ENCODE measurements at regions not wholly inside any gene's neighbourhood (a gene's known extent, or its start where the extent isn't known, plus 50 kb on each side); places are given as distances from the start of the nearest gene placed in this dataset.

- DNase-seq (ENCODE audit: low read depth): no peak
- H3K4me3 ChIP-seq (ENCODE audit: control insufficient read depth, low read depth, low read length): no peak overlapping the region
- no peak for TF ChIP-seq CTCF (IDR thresholded peaks at IDR 0.05; ENCODE audit: control insufficient read depth, insufficient read depth, low read depth, low read length, missing control alignments)
These were observed 244.7 kb upstream of the SLC24A2 start for GRCh38 chr9:20033511-20033910.

- TF ChIP-seq CTCF (IDR thresholded peaks at IDR 0.05; ENCODE audit: control insufficient read depth, insufficient read depth, low read depth, low read length, missing control alignments): no peak
- DNase-seq (ENCODE audit: low read depth): no peak
- H3K4me3 ChIP-seq (ENCODE audit: control insufficient read depth, low read depth, low read length): no peak overlapping the region
These were observed 243.7 kb upstream of the SLC24A2 start for GRCh38 chr9:20032413-20033006.

GRCh38 chr9:20031836-20032235, 243.0 kb upstream of the SLC24A2 start:
- no peak for DNase-seq (ENCODE audit: low read depth)
- H3K4me3 ChIP-seq (ENCODE audit: control insufficient read depth, low read depth, low read length): no peak overlapping the region
- no peak for TF ChIP-seq CTCF (IDR thresholded peaks at IDR 0.05; ENCODE audit: control insufficient read depth, insufficient read depth, low read depth, low read length, missing control alignments)

- TF ChIP-seq CTCF (IDR thresholded peaks at IDR 0.05; ENCODE audit: control insufficient read depth, insufficient read depth, low read depth, low read length, missing control alignments): no peak
- no peak for DNase-seq (ENCODE audit: low read depth)
These were observed 241.8 kb upstream of the SLC24A2 start for GRCh38 chr9:20030671-20031070.

GRCh38 chr9:20030221-20030620, 241.4 kb upstream of the SLC24A2 start:
- DNase-seq (ENCODE audit: low read depth): no peak
- no peak for TF ChIP-seq CTCF (IDR thresholded peaks at IDR 0.05; ENCODE audit: control insufficient read depth, insufficient read depth, low read depth, low read length, missing control alignments)
- no peak overlapping the region for H3K4me3 ChIP-seq (ENCODE audit: control insufficient read depth, low read depth, low read length)

More at GRCh38 chr9:20030671-20031070, 241.8 kb upstream of the SLC24A2 start:
- no peak overlapping the region for H3K4me3 ChIP-seq (ENCODE audit: control insufficient read depth, low read depth, low read length)

GRCh38 chr9:20028849-20029231, 240.0 kb upstream of the SLC24A2 start:
- H3K4me3 ChIP-seq (ENCODE audit: control insufficient read depth, low read depth, low read length): no peak overlapping the region
- DNase-seq (ENCODE audit: low read depth): no peak
- TF ChIP-seq CTCF (IDR thresholded peaks at IDR 0.05; ENCODE audit: control insufficient read depth, insufficient read depth, low read depth, low read length, missing control alignments): no peak

Data from AG09309 (cell line).